ENCODE measurements at regions not wholly inside any gene's neighbourhood (a gene's known extent, or its start where the extent isn't known, plus 50 kb on each side); places are given as distances from the start of the nearest gene placed in this dataset.
"Not testable (repeated sequence)": the region's sequence is repeated elsewhere in the genome, so short reads cannot be mapped to it uniquely, and the experiment has no call there.

DNA sequence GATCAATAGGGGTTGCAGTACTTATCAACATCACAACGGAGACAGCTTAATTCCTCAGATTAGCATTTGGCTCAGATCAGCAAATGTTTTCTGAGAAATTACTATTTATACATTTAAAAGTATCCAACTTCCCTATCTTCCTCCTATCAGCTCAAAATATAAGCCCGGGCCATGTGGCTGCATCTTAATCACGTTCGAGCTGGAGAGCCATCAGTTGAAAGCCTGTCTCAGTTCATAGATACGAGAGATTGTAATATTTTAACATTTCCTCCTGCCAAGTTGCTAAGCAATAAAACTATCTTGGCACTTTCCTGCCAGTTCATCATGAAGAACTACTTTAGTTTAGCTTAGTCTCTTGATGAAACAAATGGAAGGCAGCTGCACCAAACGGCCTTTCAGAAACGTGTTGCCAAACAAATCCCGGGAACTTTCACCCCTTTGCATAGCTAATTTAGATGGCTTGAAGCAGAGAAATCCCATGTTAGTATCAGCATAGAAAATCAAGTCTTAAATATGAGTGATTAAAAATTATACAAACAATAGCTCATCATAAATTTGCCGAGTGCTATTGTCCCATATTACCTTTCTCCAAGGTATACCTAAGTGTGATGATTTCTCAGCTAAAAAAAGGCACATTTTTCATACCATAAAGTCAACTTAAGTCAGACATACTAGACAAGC is 82.3 kb upstream of the BDP1 start:
- TF ChIP-seq CTCF (IDR thresholded peaks at IDR 0.05; ENCODE audit: low read depth, low read length); POLR2A (IDR thresholded peaks at IDR 0.05; ENCODE audit: extremely low read depth, insufficient read length): not testable (repeated sequence)

Measured in NB4 (cell line).